Tibial artery (tissue), 4 donors: ENCODE measurements at regions not wholly inside any gene's neighbourhood (a gene's known extent, or its start where the extent isn't known, plus 50 kb on each side); places are given as distances from the start of the nearest gene placed in this dataset.

ENCODE experiments used
- DNase-seq, 2 donors: peaks; one replicate each; pipeline ENCODE4 v3.0.0-alpha.2; 2019
- H3K27ac ChIP-seq, 2 donors: fragments of 200-600 bp; sonication (generic) in 1 of 2; 1 replicate in 1 of 2; 2 replicates in 1 of 2; pipeline ENCODE4 v1.5.1; 2018 to 2019; ENCODE audit warnings: mild to moderate bottlenecking in 1 of 2
- H3K27me3 ChIP-seq, 2 donors: fragments of 200-600 bp; sonication (generic) in 1 of 2; one replicate each; pipeline versions ENCODE4 v1.5.1 to v1.6.0; 2016 to 2019
- H3K36me3 ChIP-seq, 3 donors: fragments of 200-600 bp; sonication (generic) in 2 of 3; one replicate each; pipeline ENCODE4 v1.5.1; 2016 to 2019; ENCODE audit warnings: mild to moderate bottlenecking in 2 of 3
- H3K4me1 ChIP-seq, 4 donors: fragments of 200-600 bp; sonication (generic) in 2 of 4; 1 replicate in 3 of 4; 2 replicates in 1 of 4; pipeline ENCODE4 v1.5.1; 2016 to 2019
- H3K4me3 ChIP-seq, 2 donors: fragments of 200-600 bp; sonication (generic) in 1 of 2; 1 replicate in 1 of 2; 2 replicates in 1 of 2; pipeline ENCODE4 v1.5.1; 2018 to 2019; ENCODE audit warnings: mild to moderate bottlenecking in 2 of 2
- H3K9me3 ChIP-seq, 3 donors: fragments of 200-600 bp; sonication (generic) in 1 of 3; one replicate each; pipeline ENCODE4 v1.5.1; 2016 to 2019
- intact Hi-C: fragments of 100-400 bp; cut with DNase I; formaldehyde crosslinking; loops from one replicate; pipeline ENCODE4 v1.15.0; 2023; ENCODE audit warnings: low total_unique reads
- TF ChIP-seq, protein P1 (sequence below), 2 experiments: fragments of 200-600 bp in 1 of 2; fragments of 450-650 bp in 1 of 2; IDR thresholded peaks; one replicate each; pipeline ENCODE4 v1.5.1; 2017 to 2019; ENCODE audit warnings: antibody characterized with exemption in 2 of 2, mild to moderate bottlenecking in 1 of 2, moderate library complexity in 1 of 2

DNA sequence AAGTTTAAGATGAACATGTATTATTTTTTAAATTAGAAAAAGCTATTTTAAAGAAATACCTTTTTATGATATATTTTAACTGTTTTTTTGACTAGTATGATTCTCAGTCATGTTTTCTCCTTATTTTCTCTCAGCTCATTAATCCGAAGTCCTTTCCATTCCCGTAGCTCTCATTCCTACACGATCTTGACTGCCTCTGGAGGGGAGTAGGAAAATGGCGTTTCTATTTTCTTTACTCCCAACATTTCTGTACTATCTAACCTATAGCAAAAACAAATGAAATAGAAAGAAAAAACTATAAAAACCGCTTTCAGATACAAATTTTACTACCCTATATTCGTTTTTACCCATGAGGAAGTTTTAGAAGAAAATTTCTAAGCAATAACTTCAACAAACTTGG lies 343.8 kb downstream of the RBM26 start:
- intact Hi-C loops, result no loop called here
- TF ChIP-seq, protein P1, sequence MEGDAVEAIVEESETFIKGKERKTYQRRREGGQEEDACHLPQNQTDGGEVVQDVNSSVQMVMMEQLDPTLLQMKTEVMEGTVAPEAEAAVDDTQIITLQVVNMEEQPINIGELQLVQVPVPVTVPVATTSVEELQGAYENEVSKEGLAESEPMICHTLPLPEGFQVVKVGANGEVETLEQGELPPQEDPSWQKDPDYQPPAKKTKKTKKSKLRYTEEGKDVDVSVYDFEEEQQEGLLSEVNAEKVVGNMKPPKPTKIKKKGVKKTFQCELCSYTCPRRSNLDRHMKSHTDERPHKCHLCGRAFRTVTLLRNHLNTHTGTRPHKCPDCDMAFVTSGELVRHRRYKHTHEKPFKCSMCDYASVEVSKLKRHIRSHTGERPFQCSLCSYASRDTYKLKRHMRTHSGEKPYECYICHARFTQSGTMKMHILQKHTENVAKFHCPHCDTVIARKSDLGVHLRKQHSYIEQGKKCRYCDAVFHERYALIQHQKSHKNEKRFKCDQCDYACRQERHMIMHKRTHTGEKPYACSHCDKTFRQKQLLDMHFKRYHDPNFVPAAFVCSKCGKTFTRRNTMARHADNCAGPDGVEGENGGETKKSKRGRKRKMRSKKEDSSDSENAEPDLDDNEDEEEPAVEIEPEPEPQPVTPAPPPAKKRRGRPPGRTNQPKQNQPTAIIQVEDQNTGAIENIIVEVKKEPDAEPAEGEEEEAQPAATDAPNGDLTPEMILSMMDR (IDR thresholded peaks at IDR 0.05), result no peak
- H3K36me3 ChIP-seq, result no peaks in the 10 kb centered on the region
- DNase-seq, result no peak
- no peaks in the 10 kb centered on the region for H3K27me3 ChIP-seq
- no peaks in the 10 kb centered on the region for H3K9me3 ChIP-seq
- no peak overlapping the region for H3K4me3 ChIP-seq
- H3K27ac ChIP-seq, result no peak overlapping the region
- H3K4me1 ChIP-seq, result no peaks in the 10 kb centered on the region

DNA sequence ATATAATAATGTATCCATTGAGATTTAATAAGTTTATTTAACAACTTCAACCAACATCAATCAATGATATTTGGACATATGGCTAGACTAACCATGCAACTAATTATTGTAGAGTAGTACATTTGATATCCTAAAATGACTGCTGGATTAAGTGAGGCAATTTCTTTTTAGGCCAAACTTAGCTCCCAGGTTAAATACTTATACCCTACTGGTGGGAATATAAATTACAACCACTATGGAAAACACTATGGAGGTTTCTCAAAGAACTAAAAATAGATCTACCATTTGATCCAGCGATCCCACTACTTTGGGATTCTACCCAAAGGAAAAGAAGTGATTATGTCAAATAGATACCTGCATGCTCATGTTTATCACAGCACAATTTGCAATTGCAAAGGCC lies 345.8 kb downstream of the RBM26 start:
- no peaks in the 10 kb centered on the region for H3K4me1 ChIP-seq
- intact Hi-C loops, result no loop called here
- TF ChIP-seq, protein P1 (IDR thresholded peaks at IDR 0.05), result no peak
- no peak for DNase-seq
- H3K27ac ChIP-seq, result no peak overlapping the region
- H3K27me3 ChIP-seq, result no peaks in the 10 kb centered on the region
- no peak overlapping the region for H3K4me3 ChIP-seq
- no peaks in the 10 kb centered on the region for H3K9me3 ChIP-seq
- no peaks in the 10 kb centered on the region for H3K36me3 ChIP-seq

DNA sequence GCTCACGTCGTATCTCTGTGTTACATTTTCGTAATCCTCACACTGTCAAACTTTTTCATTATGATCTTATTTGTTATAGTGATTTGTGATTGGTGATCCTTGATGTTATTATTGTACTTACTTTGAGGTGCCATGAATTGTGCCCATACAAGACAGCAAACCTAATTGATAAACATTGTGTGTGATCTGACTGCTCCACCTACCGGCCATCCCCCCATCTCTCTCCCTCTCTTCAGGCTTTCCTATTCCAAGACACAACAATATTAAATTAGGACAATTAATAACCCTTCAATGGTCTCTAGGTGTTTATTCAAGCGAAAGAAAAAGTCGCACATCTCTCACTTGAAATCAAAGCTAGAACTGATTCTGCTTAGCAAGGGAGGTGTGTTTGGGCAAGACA lies 349.3 kb downstream of the RBM26 start:
- Histone ChIP-seq H3K4me1 (no peaks in the 10 kb centered on the region), H3K9me3 (no peaks in the 10 kb centered on the region), H3K27ac (no peak overlapping the region), H3K36me3 (no peaks in the 10 kb centered on the region), H3K4me3 (no peak overlapping the region), H3K27me3 (no peaks in the 10 kb centered on the region)
- intact Hi-C loops, result no loop called here
- no peak for DNase-seq
- TF ChIP-seq, protein P1 (IDR thresholded peaks at IDR 0.05), result no peak

DNA sequence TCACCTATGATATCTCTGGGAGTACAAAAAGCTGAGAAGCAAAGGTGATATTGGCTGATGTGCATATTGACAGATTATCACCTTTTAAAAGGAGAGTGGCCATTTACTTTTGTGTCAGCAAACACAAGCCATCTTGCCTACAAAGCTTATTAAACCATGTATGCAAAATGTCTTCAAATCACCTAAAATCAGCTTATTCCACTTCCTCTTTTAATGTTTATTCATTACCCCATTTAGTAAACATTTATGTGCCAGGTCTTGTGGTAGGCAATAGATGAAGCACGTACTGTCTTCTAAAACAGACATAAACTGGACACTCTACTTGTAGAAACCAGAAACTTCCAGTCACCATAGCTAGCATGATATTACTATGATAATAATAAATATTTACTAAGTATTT lies 354.6 kb downstream of the RBM26 start:
- intact Hi-C loops, result no loop called here
- TF ChIP-seq, protein P1 (IDR thresholded peaks at IDR 0.05), result no peak
- DNase-seq, result no peak
- no peak overlapping the region for H3K27ac ChIP-seq
- no peaks in the 10 kb centered on the region for H3K36me3 ChIP-seq
- no peaks in the 10 kb centered on the region for H3K4me1 ChIP-seq
- H3K27me3 ChIP-seq, result no peaks in the 10 kb centered on the region
- no peaks in the 10 kb centered on the region for H3K9me3 ChIP-seq
- no peak overlapping the region for H3K4me3 ChIP-seq

DNA sequence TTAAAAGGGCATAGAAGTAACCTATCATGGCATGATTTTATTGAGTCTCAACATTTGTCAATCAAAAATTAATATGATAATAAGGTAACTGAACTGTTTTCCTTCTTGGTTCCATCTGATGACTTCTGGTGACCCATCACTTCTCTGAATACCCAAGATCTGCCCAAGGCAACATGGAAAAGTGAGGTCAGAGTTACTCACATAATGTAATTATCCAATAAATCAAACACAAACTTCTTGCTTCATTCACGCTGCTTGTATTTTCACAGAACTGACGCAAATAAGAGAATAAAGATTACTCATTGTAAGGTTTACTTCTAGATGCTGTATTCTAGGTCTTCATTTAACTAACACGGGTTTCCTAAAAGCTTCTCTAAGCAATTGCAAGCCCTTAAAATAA lies 361.6 kb downstream of the RBM26 start:
- no peaks in the 10 kb centered on the region for H3K9me3 ChIP-seq
- H3K36me3 ChIP-seq, result no peaks in the 10 kb centered on the region
- intact Hi-C loops, result no loop called here
- TF ChIP-seq, protein P1 (IDR thresholded peaks at IDR 0.05), result no peak
- no peak overlapping the region for H3K4me3 ChIP-seq
- H3K27ac ChIP-seq, result no peak overlapping the region
- no peaks in the 10 kb centered on the region for H3K4me1 ChIP-seq
- no peak for DNase-seq
- H3K27me3 ChIP-seq, result no peaks in the 10 kb centered on the region

DNA sequence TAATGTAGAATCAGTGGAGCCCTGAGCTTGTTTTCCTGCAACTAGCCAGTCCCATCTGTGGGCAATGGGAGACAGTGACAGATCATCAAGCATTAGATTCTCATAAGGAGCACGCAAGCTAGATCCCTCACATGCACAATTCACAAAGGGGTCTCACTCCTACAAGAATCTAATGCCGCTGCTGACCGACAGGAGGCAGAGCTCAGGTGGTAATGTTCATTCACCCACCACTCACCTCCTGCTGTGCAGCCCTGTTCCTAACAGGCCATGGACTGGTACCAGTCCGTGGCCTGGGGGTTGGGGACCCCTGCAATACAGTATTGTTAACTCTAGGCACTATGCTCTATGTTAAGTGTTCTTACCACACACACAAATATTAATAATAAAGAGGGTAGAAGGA lies 362.8 kb downstream of the RBM26 start:
- TF ChIP-seq, protein P1 (IDR thresholded peaks at IDR 0.05), result no peak
- H3K27ac ChIP-seq, result no peak overlapping the region
- H3K36me3 ChIP-seq, result no peaks in the 10 kb centered on the region
- intact Hi-C loops, result no loop called here
- no peak overlapping the region for H3K4me3 ChIP-seq
- H3K27me3 ChIP-seq, result no peaks in the 10 kb centered on the region
- H3K9me3 ChIP-seq, result no peaks in the 10 kb centered on the region
- H3K4me1 ChIP-seq, result no peaks in the 10 kb centered on the region
- no peak for DNase-seq
